ENCODE measurements at regions not wholly inside any gene's neighbourhood (a gene's known extent, or its start where the extent isn't known, plus 50 kb on each side); places are given as distances from the start of the nearest gene placed in this dataset.
"Not testable (repeated sequence)": the region's sequence is repeated elsewhere in the genome, so short reads cannot be mapped to it uniquely, and the experiment has no call there.

DNA sequence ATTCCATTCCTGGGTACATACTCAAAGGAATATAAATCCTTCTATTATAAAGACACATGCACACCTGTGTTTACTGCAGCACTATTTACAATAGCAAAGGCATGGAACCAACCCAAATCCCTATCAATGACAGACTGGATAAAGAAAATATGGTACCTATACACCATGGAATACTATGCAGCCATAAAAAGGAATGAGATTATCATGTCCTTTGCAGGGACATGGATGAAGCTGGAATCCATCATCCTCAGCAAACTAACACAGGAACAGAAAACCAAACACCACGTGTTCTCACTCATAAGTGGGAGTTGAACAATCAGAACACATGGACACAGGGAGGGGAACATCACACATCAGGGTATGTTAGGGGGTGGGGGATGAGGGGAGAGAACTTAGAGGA lies 84.8 kb upstream of the LHX1 start:
- TF ChIP-seq, protein P1, sequence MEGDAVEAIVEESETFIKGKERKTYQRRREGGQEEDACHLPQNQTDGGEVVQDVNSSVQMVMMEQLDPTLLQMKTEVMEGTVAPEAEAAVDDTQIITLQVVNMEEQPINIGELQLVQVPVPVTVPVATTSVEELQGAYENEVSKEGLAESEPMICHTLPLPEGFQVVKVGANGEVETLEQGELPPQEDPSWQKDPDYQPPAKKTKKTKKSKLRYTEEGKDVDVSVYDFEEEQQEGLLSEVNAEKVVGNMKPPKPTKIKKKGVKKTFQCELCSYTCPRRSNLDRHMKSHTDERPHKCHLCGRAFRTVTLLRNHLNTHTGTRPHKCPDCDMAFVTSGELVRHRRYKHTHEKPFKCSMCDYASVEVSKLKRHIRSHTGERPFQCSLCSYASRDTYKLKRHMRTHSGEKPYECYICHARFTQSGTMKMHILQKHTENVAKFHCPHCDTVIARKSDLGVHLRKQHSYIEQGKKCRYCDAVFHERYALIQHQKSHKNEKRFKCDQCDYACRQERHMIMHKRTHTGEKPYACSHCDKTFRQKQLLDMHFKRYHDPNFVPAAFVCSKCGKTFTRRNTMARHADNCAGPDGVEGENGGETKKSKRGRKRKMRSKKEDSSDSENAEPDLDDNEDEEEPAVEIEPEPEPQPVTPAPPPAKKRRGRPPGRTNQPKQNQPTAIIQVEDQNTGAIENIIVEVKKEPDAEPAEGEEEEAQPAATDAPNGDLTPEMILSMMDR (IDR thresholded peaks at IDR 0.05): not testable (repeated sequence)
- TF ChIP-seq POLR2AphosphoS5, POLR2A (IDR thresholded peaks at IDR 0.05): not testable (repeated sequence)

All from suprapubic skin (tissue), 4 donors.